ENCODE measurements at regions not wholly inside any gene's neighbourhood (a gene's known extent, or its start where the extent isn't known, plus 50 kb on each side); places are given as distances from the start of the nearest gene placed in this dataset.

DNA sequence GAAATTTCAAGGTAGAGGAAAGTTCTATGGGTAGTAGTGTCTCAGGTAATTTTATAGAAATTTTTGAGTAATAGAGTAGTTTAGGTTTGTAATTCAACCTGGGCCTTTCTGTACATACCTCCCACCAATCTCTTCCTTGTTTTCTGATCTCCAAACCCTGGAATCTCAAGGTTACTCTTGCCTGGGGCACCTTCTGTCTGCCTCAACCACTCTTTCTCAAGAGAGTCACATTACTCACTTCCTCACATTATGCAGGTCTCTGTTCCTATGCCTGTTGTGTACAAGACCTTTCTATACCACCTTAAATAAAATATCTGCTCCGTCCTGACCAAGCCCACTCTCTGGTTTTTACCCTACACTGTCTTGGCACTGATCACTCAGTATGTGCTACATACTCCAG lies 412.6 kb upstream of the CTNND2 start:
- TF ChIP-seq, protein P1, sequence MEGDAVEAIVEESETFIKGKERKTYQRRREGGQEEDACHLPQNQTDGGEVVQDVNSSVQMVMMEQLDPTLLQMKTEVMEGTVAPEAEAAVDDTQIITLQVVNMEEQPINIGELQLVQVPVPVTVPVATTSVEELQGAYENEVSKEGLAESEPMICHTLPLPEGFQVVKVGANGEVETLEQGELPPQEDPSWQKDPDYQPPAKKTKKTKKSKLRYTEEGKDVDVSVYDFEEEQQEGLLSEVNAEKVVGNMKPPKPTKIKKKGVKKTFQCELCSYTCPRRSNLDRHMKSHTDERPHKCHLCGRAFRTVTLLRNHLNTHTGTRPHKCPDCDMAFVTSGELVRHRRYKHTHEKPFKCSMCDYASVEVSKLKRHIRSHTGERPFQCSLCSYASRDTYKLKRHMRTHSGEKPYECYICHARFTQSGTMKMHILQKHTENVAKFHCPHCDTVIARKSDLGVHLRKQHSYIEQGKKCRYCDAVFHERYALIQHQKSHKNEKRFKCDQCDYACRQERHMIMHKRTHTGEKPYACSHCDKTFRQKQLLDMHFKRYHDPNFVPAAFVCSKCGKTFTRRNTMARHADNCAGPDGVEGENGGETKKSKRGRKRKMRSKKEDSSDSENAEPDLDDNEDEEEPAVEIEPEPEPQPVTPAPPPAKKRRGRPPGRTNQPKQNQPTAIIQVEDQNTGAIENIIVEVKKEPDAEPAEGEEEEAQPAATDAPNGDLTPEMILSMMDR (IDR thresholded peaks at IDR 0.05; ENCODE audit: insufficient read depth, low read length) = no peak
- TF ChIP-seq, protein P2, sequence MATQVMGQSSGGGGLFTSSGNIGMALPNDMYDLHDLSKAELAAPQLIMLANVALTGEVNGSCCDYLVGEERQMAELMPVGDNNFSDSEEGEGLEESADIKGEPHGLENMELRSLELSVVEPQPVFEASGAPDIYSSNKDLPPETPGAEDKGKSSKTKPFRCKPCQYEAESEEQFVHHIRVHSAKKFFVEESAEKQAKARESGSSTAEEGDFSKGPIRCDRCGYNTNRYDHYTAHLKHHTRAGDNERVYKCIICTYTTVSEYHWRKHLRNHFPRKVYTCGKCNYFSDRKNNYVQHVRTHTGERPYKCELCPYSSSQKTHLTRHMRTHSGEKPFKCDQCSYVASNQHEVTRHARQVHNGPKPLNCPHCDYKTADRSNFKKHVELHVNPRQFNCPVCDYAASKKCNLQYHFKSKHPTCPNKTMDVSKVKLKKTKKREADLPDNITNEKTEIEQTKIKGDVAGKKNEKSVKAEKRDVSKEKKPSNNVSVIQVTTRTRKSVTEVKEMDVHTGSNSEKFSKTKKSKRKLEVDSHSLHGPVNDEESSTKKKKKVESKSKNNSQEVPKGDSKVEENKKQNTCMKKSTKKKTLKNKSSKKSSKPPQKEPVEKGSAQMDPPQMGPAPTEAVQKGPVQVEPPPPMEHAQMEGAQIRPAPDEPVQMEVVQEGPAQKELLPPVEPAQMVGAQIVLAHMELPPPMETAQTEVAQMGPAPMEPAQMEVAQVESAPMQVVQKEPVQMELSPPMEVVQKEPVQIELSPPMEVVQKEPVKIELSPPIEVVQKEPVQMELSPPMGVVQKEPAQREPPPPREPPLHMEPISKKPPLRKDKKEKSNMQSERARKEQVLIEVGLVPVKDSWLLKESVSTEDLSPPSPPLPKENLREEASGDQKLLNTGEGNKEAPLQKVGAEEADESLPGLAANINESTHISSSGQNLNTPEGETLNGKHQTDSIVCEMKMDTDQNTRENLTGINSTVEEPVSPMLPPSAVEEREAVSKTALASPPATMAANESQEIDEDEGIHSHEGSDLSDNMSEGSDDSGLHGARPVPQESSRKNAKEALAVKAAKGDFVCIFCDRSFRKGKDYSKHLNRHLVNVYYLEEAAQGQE (IDR thresholded peaks at IDR 0.05; ENCODE audit: insufficient replicate concordance, low read depth) = no peak
- TF ChIP-seq SPI1 (IDR thresholded peaks at IDR 0.05; ENCODE audit: borderline replicate concordance, low read depth) (no peak), GABPA (IDR thresholded peaks at IDR 0.05; ENCODE audit: low read depth) (no peak), POLR2AphosphoS5 (IDR thresholded peaks at IDR 0.05; ENCODE audit: low read depth) (no peak)
